Panc1 (cell line): ENCODE measurements at regions not wholly inside any gene's neighbourhood (a gene's known extent, or its start where the extent isn't known, plus 50 kb on each side); places are given as distances from the start of the nearest gene placed in this dataset.
A peak's percentile ranks its signal among the peaks of the same experiment; 100 is the strongest.

ENCODE experiments used
- ATAC-seq: fragments of 200-7000 bp; cut with Tn5 transposase; 2 replicates; pipeline ENCODE4 v1.9.1; 2020; ENCODE audit warnings: mild to moderate bottlenecking, moderate library complexity
- BruUV-seq: library from RNA; stranded (reverse); fragments of 400-500 nt; replicated peaks from 2 replicates; lab custom pipeline; 2021; lab: Mats Ljungman, UMichigan
- CTCF ChIA-PET: fragments of 300-600 bp; sonication (Branson Sonifier 250); formaldehyde crosslinking; loops from one replicate; lab custom pipeline; 2022; ENCODE audit warnings: antibody characterized with exemption; lab: Charles Lee
- POLR2A ChIA-PET: fragments of 300-600 bp; sonication (Branson Sonifier 250); formaldehyde crosslinking; loops from one replicate; lab custom pipeline; 2022; ENCODE audit warnings: antibody characterized with exemption; lab: Charles Lee
- DNase-seq: peaks from one replicate; pipeline ENCODE4 v3.0.0-alpha.2; 2010; ENCODE audit warnings: low read depth, low spot score
- H3K27ac ChIP-seq: 2 replicates; pipeline ENCODE4 v1.5.1; 2011; ENCODE audit warnings: mild to moderate bottlenecking, low read length, inconsistent platforms
- H3K27me3 ChIP-seq: fragments of 200-500 bp; sonication (Bioruptor generic); 2 replicates; pipeline ENCODE4 v1.6.0; 2014; ENCODE audit warnings: low read length, inconsistent platforms; ENCODE audit not compliant: control insufficient read depth, insufficient read depth
- H3K36me3 ChIP-seq: fragments of 200-500 bp; sonication (Bioruptor generic); 2 replicates; pipeline ENCODE4 v1.5.1; 2014; ENCODE audit warnings: inconsistent platforms, mild to moderate bottlenecking, low read length, moderate library complexity; ENCODE audit not compliant: control insufficient read depth, insufficient read depth
- H3K4me1 ChIP-seq: 2 replicates; pipeline ENCODE4 v1.5.1; 2011; ENCODE audit warnings: inconsistent platforms, mild to moderate bottlenecking, low read length, moderate library complexity; ENCODE audit not compliant: control insufficient read depth, insufficient read depth
- H3K4me3 ChIP-seq, 2 experiments: 2 replicates each; pipeline ENCODE4 v1.5.1; 2011 to 2012; ENCODE audit warnings: low read depth in 2 of 2, low read length in 2 of 2, mild to moderate bottlenecking in 2 of 2, inconsistent platforms in 1 of 2, moderate library complexity in 1 of 2
- H3K9me3 ChIP-seq: fragments of 200-500 bp; sonication (Bioruptor generic); 2 replicates; pipeline ENCODE4 v1.5.1; 2014; ENCODE audit warnings: low read depth, mild to moderate bottlenecking, inconsistent platforms, low read length, moderate library complexity; ENCODE audit not compliant: control insufficient read depth, insufficient read depth
- CTCF ChIP-seq: fragments of 450-650 bp; IDR thresholded peaks from 2 replicates; pipeline ENCODE4 v1.5.1; 2017; ENCODE audit warnings: mild to moderate bottlenecking
- POLR2AphosphoS5 ChIP-seq: IDR thresholded peaks from 2 replicates; pipeline ENCODE4 v1.6.1; 2012; ENCODE audit warnings: mild to moderate bottlenecking, low read depth, low read length, moderate library complexity
- SIN3A ChIP-seq: IDR thresholded peaks from 2 replicates; pipeline ENCODE4 v1.6.1; 2012; ENCODE audit warnings: low read depth, mild to moderate bottlenecking, low read length, moderate library complexity, borderline replicate concordance; ENCODE audit not compliant: insufficient read depth
- TCF7L2 ChIP-seq: IDR thresholded peaks from 2 replicates; pipeline ENCODE4 v1.6.1; 2011; ENCODE audit warnings: mild to moderate bottlenecking, low read depth, low read length, inconsistent platforms
- in situ Hi-C: cut with HindIII; loops from 2 replicates; pipeline ENCODE4 v1.10.0; 2016; ENCODE audit warnings: low sequenced_read_pairs, low pct_unique_long_range_greater_than_20kb
- intact Hi-C: fragments of 100-400 bp; cut with micrococcal nuclease; formaldehyde crosslinking; loops from one replicate; pipeline ENCODE4 v1.10.0; 2022; ENCODE audit not compliant: unreplicated experiment
- TF ChIP-seq, protein P1 (sequence below), 2 experiments: IDR thresholded peaks; 2 replicates each; pipeline ENCODE4 v1.6.1; 2011 to 2012; ENCODE audit warnings: low read depth in 2 of 2, control low read depth in 1 of 2, low read length in 1 of 2, mild to moderate bottlenecking in 1 of 2, moderate library complexity in 1 of 2; ENCODE audit not compliant: insufficient read depth in 1 of 2

- H3K9me3 ChIP-seq, result no peaks in the 10 kb centered on the region
- no peak overlapping the region for H3K27ac ChIP-seq
- POLR2A ChIA-PET, result no interaction called here
- no peaks in the 10 kb centered on the region; the same call in 1 of the 2 replicates for H3K27me3 ChIP-seq
- H3K4me3 ChIP-seq, result no peak overlapping the region
- H3K4me1 ChIP-seq, result no peaks in the 10 kb centered on the region
- BruUV-seq, result no TSS peak
- H3K36me3 ChIP-seq, result no peaks in the 10 kb centered on the region
- DNase-seq, result no peak
- in situ Hi-C loops (no loop called here), intact Hi-C loops (loop anchor here (10.0 kb wide), 1 partner anchor 90 kb away; no protein-coding TSS in a partner anchor)
- TF ChIP-seq, protein P1, sequence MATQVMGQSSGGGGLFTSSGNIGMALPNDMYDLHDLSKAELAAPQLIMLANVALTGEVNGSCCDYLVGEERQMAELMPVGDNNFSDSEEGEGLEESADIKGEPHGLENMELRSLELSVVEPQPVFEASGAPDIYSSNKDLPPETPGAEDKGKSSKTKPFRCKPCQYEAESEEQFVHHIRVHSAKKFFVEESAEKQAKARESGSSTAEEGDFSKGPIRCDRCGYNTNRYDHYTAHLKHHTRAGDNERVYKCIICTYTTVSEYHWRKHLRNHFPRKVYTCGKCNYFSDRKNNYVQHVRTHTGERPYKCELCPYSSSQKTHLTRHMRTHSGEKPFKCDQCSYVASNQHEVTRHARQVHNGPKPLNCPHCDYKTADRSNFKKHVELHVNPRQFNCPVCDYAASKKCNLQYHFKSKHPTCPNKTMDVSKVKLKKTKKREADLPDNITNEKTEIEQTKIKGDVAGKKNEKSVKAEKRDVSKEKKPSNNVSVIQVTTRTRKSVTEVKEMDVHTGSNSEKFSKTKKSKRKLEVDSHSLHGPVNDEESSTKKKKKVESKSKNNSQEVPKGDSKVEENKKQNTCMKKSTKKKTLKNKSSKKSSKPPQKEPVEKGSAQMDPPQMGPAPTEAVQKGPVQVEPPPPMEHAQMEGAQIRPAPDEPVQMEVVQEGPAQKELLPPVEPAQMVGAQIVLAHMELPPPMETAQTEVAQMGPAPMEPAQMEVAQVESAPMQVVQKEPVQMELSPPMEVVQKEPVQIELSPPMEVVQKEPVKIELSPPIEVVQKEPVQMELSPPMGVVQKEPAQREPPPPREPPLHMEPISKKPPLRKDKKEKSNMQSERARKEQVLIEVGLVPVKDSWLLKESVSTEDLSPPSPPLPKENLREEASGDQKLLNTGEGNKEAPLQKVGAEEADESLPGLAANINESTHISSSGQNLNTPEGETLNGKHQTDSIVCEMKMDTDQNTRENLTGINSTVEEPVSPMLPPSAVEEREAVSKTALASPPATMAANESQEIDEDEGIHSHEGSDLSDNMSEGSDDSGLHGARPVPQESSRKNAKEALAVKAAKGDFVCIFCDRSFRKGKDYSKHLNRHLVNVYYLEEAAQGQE (IDR thresholded peaks at IDR 0.05; ENCODE audit: insufficient read depth in 1 of 2, low read depth in 2 of 2, low read length in 1 of 2), result no peak
- no peak for TF ChIP-seq TCF7L2
- no peak for TF ChIP-seq SIN3A
- no peak for TF ChIP-seq POLR2AphosphoS5
- no peak for TF ChIP-seq CTCF
- CTCF ChIA-PET, result no interaction called here
- ATAC-seq, result no peak
These were observed 82.6 kb downstream of the EN1 start for GRCh38 chr2:118764855-118765254.

- ATAC-seq, result no peak
- CTCF ChIA-PET, result no interaction called here
- TF ChIP-seq POLR2AphosphoS5 (no peak), CTCF (peak; percentile 13; the same call in 1 of the 2 replicates)
- Histone ChIP-seq H3K36me3 (no peaks in the 10 kb centered on the region), H3K4me1 (no peaks in the 10 kb centered on the region), H3K27ac (no peak overlapping the region), H3K9me3 (no peaks in the 10 kb centered on the region), H3K4me3 (no peak overlapping the region), H3K27me3 (no peaks in the 10 kb centered on the region; the same call in 1 of the 2 replicates)
- POLR2A ChIA-PET, result no interaction called here
- in situ Hi-C loops (no loop called here), intact Hi-C loops (loop anchor here (10.0 kb wide), 1 partner anchor 91 kb away; no protein-coding TSS in a partner anchor)
- no peak for DNase-seq
- no TSS peak for BruUV-seq
These were observed 83.7 kb downstream of the EN1 start for GRCh38 chr2:118763797-118764196.
